Head of caudate nucleus (tissue), 42 donors: ENCODE measurements at regions not wholly inside any gene's neighbourhood (a gene's known extent, or its start where the extent isn't known, plus 50 kb on each side); places are given as distances from the start of the nearest gene placed in this dataset.
"Not testable (repeated sequence)": the region's sequence is repeated elsewhere in the genome, so short reads cannot be mapped to it uniquely, and the experiment has no call there.

ENCODE experiments used
- DNase-seq, 42 donors: peaks; one replicate each; pipeline versions ENCODE4 v3.0.0 to v3.0.0-alpha.2; 2020 to 2021; ENCODE audit warnings: mixed read lengths in 7 of 42
- intact Hi-C: fragments of 100-400 bp; cut with DNase I; formaldehyde crosslinking; loops from one replicate; pipeline ENCODE4 v1.15.0; 2022

- intact Hi-C loops = no loop called here
- DNase-seq = no peak
Measured at GRCh38 chr5:116740771-116741170, 166.1 kb upstream of the SEMA6A start.

DNA sequence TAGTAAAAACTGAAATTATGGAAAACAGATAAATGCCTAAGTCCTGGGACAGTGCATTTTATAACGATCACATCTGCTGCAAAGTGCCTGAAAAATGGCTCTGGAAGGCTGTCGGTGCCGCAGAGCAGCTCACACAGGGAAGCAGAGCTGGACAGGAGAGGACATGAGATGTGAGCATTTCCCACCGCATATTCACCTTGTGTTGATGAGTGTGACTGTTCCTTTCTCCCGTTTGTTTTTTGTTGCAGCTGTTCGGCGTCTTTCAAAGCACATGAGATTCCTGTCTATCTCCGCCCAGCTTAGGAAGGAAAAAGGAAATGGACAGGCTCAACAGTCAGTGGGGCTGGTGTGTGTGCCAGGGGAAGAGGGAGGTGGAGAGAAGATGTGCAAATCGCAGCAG lies 164.9 kb upstream of the SEMA6A start:
- intact Hi-C loops = no loop called here
- DNase-seq = no peak

GRCh38 chr5:116738615-116739261 lies 164.1 kb upstream of the SEMA6A start:
- intact Hi-C loops = no loop called here

DNA sequence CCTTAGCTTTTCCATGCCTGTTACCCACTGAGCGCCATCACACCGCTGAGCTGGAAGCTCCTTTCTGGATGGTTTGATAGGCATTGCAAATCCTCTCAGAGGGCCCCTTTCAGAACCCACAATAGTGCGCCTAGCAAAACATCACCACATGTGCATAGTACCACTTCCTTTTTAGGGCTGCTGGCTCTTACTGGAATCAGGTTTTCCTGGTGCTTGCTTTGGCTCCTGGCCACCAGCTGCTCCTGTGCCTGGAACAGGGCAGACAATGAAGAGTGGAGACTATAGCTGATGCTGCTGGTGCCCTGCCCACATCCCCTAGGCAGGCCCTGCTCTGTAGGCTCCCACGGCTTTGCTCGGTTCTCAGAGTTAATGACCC lies 163.6 kb upstream of the SEMA6A start:
- DNase-seq = peak in 1 of 42 donors; percentile 8
- intact Hi-C loops = no loop called here

More at GRCh38 chr5:116738615-116739261, 164.1 kb upstream of the SEMA6A start:
- no peak for DNase-seq

DNA sequence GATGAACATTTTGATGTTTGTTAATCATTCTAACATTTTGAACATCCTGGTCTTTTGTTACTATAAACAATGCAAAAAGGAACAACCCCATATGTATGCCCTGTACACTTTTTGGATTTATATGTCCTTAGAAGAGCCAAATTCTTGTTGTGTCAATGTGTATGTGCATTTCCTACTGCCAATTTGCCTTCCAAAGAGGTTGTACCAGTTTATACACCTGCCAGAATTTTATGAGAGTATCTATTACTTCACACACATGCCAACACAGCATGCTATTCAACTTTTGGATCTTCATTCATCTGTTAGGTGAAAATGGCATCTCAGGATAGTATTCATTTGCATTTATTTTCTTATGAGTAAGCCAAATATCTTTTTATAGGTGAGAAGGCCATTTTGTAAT lies 162.0 kb upstream of the SEMA6A start:
- no peak for DNase-seq
- intact Hi-C loops = no loop called here

- intact Hi-C loops = no loop called here
- DNase-seq = peak in 27 of 42 donors; percentile 4 to 64 (median 35)
Measured at GRCh38 chr5:116733991-116734975, 159.7 kb upstream of the SEMA6A start.

- intact Hi-C loops = no loop called here
- DNase-seq = no peak
Measured at GRCh38 chr5:116732591-116732990, 158.0 kb upstream of the SEMA6A start.

GRCh38 chr5:116731432-116731831 lies 156.8 kb upstream of the SEMA6A start:
- intact Hi-C loops = no loop called here
- no peak for DNase-seq

DNA sequence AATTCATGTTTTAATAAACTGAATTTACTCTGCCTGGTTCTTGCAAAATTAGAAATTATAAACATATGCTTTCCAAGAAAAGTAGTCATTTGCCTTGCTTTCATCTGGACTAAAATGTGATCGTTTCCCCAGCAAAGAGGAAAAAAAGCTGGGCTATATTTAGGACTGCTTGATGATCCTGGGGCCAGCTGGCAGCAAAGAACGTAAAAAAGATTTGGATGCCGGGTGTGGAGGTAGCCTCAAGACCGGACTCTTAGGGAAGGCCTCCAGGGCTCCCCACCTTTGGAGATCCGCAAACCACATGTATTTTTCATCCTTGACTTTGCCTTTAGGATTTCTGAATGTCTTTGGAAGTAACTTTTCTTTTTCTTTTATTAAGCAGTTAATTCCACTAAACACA lies 156.1 kb upstream of the SEMA6A start:
- DNase-seq = no peak
- intact Hi-C loops = no loop called here

DNA sequence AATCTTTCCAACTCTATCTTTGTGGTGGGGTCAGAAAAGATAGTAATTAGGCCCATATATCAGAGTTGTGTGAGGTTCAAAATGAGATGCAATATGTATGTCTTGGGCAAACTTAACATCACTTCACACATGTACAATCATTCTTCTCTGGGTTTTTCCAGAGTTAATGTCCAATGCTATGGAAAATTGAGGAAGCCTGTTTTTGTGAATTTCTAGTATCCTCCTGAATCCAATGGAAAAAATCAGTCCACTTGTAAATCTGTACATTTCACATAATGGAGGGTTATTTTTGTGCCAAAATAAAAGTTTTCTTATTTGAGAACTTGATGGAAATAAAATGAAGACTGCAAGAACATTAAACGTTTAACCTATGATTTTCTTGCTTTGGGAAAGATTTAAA lies 155.6 kb upstream of the SEMA6A start:
- DNase-seq = no peak
- intact Hi-C loops = no loop called here

DNA sequence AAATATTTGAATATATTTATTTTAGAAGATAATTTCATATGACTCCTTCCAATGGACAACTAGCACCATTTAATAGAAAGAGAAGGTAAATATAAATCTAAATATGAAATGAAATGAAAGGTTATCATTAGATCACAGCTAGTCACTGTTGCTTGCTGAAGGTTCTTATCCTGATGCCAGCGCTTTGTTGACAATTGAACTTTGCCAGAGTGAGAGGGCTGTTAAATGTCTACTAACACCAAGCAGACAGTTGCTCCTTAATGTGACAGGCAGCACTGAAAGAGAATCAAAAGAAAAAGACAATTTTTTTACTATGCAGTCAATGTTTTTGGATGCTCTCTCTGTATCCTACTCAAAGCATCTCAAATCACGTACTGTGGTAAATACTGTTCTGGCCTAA lies 152.6 kb upstream of the SEMA6A start:
- intact Hi-C loops = no loop called here
- DNase-seq = no peak

- DNase-seq, intact Hi-C loops: not testable (repeated sequence)
Measured at GRCh38 chr5:116726180-116726579, 151.6 kb upstream of the SEMA6A start.

DNA sequence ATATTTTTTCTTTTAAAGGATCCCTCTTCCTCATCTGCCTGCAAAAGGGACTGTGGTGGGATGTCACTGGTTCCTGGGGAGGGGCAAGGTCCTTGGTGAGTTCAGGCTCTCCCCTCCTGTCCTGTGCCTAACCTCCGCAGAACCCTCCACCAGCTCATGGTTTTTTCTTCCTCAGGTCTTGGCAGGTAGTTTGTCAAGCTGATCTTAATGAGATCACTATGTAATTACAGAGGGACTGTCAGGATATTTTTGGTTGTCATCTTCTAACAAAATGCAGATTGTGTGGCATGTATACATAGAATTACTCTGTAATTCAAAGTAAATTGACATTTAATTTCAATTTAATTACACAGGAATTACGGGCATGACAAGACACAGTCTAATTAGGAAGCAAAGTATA lies 150.3 kb upstream of the SEMA6A start:
- no peak for DNase-seq
- intact Hi-C loops = no loop called here

GRCh38 chr5:116722651-116723050 lies 148.0 kb upstream of the SEMA6A start:
- intact Hi-C loops = no loop called here
- no peak for DNase-seq

- DNase-seq = no peak
- intact Hi-C loops = no loop called here
Measured at GRCh38 chr5:116719106-116719505, 144.5 kb upstream of the SEMA6A start.

DNA sequence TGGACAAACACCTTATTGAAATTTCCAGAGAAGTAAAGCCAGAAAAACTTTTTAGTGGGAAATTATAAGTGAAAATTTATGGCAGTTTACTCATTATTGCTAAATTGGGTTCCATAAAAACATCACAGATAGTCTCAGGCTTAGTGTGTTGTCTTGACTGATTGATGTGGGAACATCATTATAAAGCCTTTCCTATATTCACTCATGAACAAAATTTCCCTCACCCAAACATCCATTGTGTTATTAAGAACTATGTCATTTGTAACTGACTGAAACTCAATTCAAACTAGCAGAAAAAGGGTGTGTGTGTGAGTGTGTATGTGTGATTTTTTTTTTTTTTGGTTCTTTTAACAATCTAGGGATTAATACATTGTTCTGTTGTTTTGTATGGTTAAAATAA lies 143.7 kb upstream of the SEMA6A start:
- intact Hi-C loops = no loop called here
- DNase-seq = no peak

DNA sequence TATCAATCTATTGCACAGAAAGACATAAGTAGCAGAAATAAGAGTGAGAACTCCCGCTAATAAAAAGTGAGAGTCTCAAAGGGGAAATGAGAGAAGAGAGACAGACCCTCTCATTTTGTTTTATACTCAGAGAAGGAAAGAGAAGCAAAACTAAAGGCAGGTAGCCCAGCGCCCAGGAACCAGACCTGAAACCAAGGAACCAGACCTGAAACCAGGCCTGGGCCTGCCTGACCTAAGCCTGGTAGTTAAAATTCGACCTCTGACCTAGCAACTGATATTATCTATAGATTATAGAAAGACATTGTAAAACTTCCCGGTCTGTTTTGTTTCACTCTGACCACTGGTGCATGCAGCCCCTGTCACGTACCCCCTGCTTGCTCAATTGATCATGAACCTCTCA lies 134.5 kb upstream of the SEMA6A start:
- DNase-seq = no peak
- intact Hi-C loops = no loop called here

GRCh38 chr5:116705121-116705519 lies 130.5 kb upstream of the SEMA6A start:
- DNase-seq, intact Hi-C loops: not testable (repeated sequence)

DNA sequence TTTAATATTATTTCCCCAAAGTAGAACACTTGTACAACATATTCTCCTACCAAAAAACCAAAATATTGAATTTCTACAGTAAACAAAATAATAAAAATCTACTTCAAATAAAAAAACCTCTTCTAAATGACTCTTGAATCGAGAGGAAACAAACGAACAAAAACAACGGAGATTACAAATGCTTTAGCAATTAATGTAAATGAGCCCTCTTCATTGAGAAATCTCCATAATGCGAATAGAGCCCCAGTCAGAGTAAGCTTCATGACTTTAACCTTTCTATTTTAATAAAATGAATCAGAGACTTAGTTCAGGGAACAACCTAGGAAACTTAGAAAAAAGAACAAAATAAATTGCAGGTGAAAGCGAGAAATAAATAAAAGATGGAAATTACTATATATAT lies 129.3 kb upstream of the SEMA6A start:
- no peak for DNase-seq
- intact Hi-C loops = no loop called here

GRCh38 chr5:116703328-116703727 lies 128.7 kb upstream of the SEMA6A start:
- intact Hi-C loops = no loop called here
- DNase-seq = no peak

DNA sequence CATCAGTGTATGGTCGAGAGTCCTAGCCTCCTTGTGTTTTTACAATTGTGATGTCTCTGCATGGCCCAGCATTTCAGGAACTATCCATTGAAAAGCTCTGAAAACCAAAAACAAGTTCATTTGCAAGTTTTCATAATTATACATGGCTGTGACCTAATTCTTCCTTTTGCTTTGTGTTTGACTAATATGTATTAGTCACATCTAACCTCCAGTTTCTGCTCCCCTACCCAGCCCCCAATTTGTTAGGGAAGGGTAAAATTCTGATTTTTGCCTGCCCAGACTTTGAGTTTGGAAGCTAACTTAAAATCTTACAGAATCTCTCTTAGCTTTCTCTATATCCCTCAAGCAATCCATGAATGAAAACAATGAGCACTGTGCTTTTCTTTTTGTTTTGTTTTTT lies 128.2 kb upstream of the SEMA6A start:
- DNase-seq = no peak
- intact Hi-C loops = no loop called here
